Neural cell (in vitro differentiated cells): ENCODE measurements at regions not wholly inside any gene's neighbourhood (a gene's known extent, or its start where the extent isn't known, plus 50 kb on each side); places are given as distances from the start of the nearest gene placed in this dataset.

Source experiments
- H2AFZ ChIP-seq: fragments of 200-600, 300-800 bp; sonication (generic), shearing (Covaris generic); 2 replicates; pipeline ENCODE4 v1.6.0; 2014; ENCODE audit warnings: low read depth, mild to moderate bottlenecking, antibody characterized with exemption, low read length, moderate library complexity
- H3F3A ChIP-seq: fragments of 200-600 bp; shearing (Covaris generic); 2 replicates; pipeline ENCODE4 v1.6.1; 2016; ENCODE audit warnings: mild to moderate bottlenecking, moderate library complexity, mixed read lengths, antibody characterized with exemption, low read length; ENCODE audit not compliant: insufficient read depth, poor library complexity, severe bottlenecking
- H3K27ac ChIP-seq: fragments of 200-600, 300-800 bp; sonication (generic), shearing (Covaris generic); 2 replicates; pipeline ENCODE4 v1.5.1; 2014; ENCODE audit warnings: mild to moderate bottlenecking, low read length, moderate library complexity
- H3K27me3 ChIP-seq: fragments of 300-800, 200-600 bp; sonication (generic), shearing (Covaris generic); 2 replicates; pipeline ENCODE4 v1.6.0; 2014; ENCODE audit warnings: mild to moderate bottlenecking, low read depth, low read length, moderate library complexity; ENCODE audit not compliant: insufficient read depth
- H3K36me3 ChIP-seq: fragments of 300-800, 200-600 bp; sonication (generic), shearing (Covaris generic); 2 replicates; pipeline ENCODE4 v1.5.1; 2014; ENCODE audit warnings: mild to moderate bottlenecking, antibody characterized with exemption, low read length, moderate library complexity; ENCODE audit not compliant: insufficient read depth
- H3K4me2 ChIP-seq: fragments of 300-800, 200-600 bp; sonication (generic), shearing (Covaris generic); 2 replicates; pipeline ENCODE4 v1.6.0; 2014; ENCODE audit warnings: mild to moderate bottlenecking, low read length
- H3K4me3 ChIP-seq: fragments of 300-800, 200-600 bp; sonication (generic), shearing (Covaris generic); 2 replicates; pipeline ENCODE4 v1.5.1; 2014; ENCODE audit warnings: mild to moderate bottlenecking, low read length, moderate library complexity
- H3K79me2 ChIP-seq: fragments of 200-600 bp; shearing (Covaris generic); replicated peaks from 2 replicates; pipeline ENCODE4 v1.6.0; 2014; ENCODE audit warnings: mild to moderate bottlenecking, low read length, moderate library complexity; ENCODE audit not compliant: insufficient read depth
- H3K9ac ChIP-seq: fragments of 300-800, 200-600 bp; sonication (generic), shearing (Covaris generic); 2 replicates; pipeline ENCODE4 v1.6.1; 2016; ENCODE audit warnings: mild to moderate bottlenecking, low read length, mixed read lengths
- H3K9me2 ChIP-seq: fragments of 200-600 bp; shearing (Covaris generic); 2 replicates; pipeline ENCODE4 v1.6.1; 2016; ENCODE audit warnings: mild to moderate bottlenecking, low read length, mixed read lengths; ENCODE audit not compliant: insufficient read depth
- H3K9me3 ChIP-seq: fragments of 200-600, 300-800 bp; sonication (generic), shearing (Covaris generic); 2 replicates; pipeline ENCODE4 v1.6.1; 2016; ENCODE audit warnings: mild to moderate bottlenecking, mixed run types, low read length, moderate library complexity, mixed read lengths
- H4K20me1 ChIP-seq: fragments of 200-600 bp; shearing (Covaris generic); 2 replicates; pipeline ENCODE4 v1.6.1; 2016; ENCODE audit warnings: mild to moderate bottlenecking, mixed run types; ENCODE audit not compliant: insufficient read depth
- CTCF ChIP-seq: fragments of 450-650 bp; IDR thresholded peaks from 2 replicates; pipeline ENCODE4 v1.5.1; 2014; ENCODE audit warnings: antibody characterized with exemption, mild to moderate bottlenecking, moderate library complexity; ENCODE audit not compliant: poor library complexity, severe bottlenecking
- EP300 ChIP-seq: fragments of 450-650 bp; conservative IDR thresholded peaks from 2 replicates; pipeline ENCODE4 v1.6.1; 2014; ENCODE audit warnings: antibody characterized with exemption, mild to moderate bottlenecking, moderate library complexity; ENCODE audit not compliant: poor library complexity, severe bottlenecking
- EZH2 ChIP-seq: fragments of 200-600, 300-800 bp; shearing (Covaris generic), sonication (generic); IDR thresholded peaks from 2 replicates; pipeline ENCODE4 v1.6.1; 2014; ENCODE audit warnings: antibody characterized with exemption, low read length, borderline replicate concordance, mild to moderate bottlenecking; ENCODE audit not compliant: insufficient read depth, poor library complexity, severe bottlenecking
- MXI1 ChIP-seq: fragments of 450-650 bp; conservative IDR thresholded peaks from 2 replicates; pipeline ENCODE4 v1.6.1; 2014; ENCODE audit warnings: antibody characterized with exemption, mild to moderate bottlenecking; ENCODE audit not compliant: poor library complexity, severe bottlenecking
- POLR2AphosphoS5 ChIP-seq: IDR thresholded peaks from 2 replicates; pipeline ENCODE4 v1.6.1; 2012
- RAD21 ChIP-seq: fragments of 450-650 bp; conservative IDR thresholded peaks from 2 replicates; pipeline ENCODE4 v1.6.1; 2014; ENCODE audit warnings: antibody characterized with exemption, mild to moderate bottlenecking, moderate library complexity
- REST ChIP-seq: IDR thresholded peaks from 2 replicates; pipeline ENCODE4 v1.6.1; 2012; ENCODE audit warnings: borderline replicate concordance
- SMC3 ChIP-seq: fragments of 450-650 bp; conservative IDR thresholded peaks from 2 replicates; pipeline ENCODE4 v1.6.1; 2014; ENCODE audit warnings: antibody characterized with exemption, mild to moderate bottlenecking, moderate library complexity; ENCODE audit not compliant: poor library complexity
- TAF1 ChIP-seq: IDR thresholded peaks from 2 replicates; pipeline ENCODE4 v1.6.1; 2012; ENCODE audit warnings: low read depth

DNA sequence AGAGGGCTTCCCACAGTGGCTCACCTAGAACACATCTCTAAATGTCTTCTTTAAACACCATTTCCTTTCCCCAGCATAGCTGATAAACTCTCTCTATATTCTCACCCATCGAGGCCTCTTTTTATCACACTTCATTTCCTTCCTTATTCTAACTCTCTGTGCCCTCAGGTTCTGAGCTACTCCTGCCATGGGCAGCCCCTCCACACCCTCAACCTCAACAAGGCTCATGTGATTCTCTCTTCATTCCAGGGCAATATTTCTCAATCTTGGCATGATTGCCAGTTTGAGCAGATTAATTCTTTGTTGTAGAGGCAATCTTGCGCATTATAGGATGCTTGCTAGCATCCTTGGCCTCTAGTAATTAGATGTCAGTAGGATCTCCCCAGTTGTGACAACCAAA is 999.1 kb downstream of the TSN start:
- H3K4me3 ChIP-seq: no peak overlapping the region
- no peak overlapping the region for H2AFZ ChIP-seq
- no peaks in the 10 kb centered on the region for H3F3A ChIP-seq
- no peak overlapping the region for H3K4me2 ChIP-seq
- H3K79me2 ChIP-seq: no peaks in the 10 kb centered on the region
- H4K20me1 ChIP-seq: no peaks in the 10 kb centered on the region
- H3K27ac ChIP-seq: no peak overlapping the region
- no peaks in the 10 kb centered on the region for H3K9me3 ChIP-seq
- H3K9ac ChIP-seq: no peak overlapping the region
- no peaks in the 10 kb centered on the region for H3K36me3 ChIP-seq
- no peaks in the 10 kb centered on the region for H3K9me2 ChIP-seq
- H3K27me3 ChIP-seq: no peaks in the 10 kb centered on the region
- TF ChIP-seq REST (no peak), EP300 (no peak), EZH2 (no peak), TAF1 (no peak)

DNA sequence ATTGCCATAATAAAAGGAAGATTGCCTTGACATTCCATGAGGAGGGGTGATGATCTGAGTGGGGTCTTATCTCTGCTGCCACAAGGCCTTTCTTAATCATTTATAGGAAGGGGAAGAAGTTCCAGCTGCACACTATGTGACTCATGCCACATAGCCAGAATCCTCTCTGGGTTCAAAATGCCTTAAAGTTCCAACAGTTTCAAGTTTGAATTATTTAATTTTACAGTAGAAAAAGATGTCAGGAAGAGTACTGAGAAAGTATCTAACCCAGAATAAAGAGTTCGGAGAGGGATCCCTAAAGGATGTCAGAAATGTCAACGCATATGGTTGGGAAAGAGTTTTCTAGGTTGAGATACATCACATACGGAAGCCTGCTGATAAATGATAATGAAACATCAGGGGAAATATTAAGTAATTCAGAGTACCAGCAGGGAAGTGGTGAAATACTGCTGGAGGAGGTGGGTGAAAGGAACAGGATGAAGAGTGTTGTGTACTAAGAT is 999.9 kb downstream of the TSN start:
- Histone ChIP-seq H3K4me2 (no peak overlapping the region), H3K27me3 (no peaks in the 10 kb centered on the region), H3K9me3 (no peaks in the 10 kb centered on the region), H3K9me2 (no peaks in the 10 kb centered on the region), H3K4me3 (no peak overlapping the region), H3K27ac (peak overlapping the region; percentile 18), H2AFZ (no peak overlapping the region), H4K20me1 (no peaks in the 10 kb centered on the region), H3K79me2 (no peaks in the 10 kb centered on the region), H3K9ac (no peak overlapping the region), H3K36me3 (no peaks in the 10 kb centered on the region), H3F3A (no peaks in the 10 kb centered on the region)
- TF ChIP-seq REST (no peak), EP300 (peak; percentile 26), SMC3 (no peak), EZH2 (no peak)

- no peak overlapping the region for H3K4me3 ChIP-seq
- H3K36me3 ChIP-seq: no peaks in the 10 kb centered on the region
- H3K79me2 ChIP-seq: no peaks in the 10 kb centered on the region
- no peaks in the 10 kb centered on the region for H3K27me3 ChIP-seq
- no peak overlapping the region for H3K27ac ChIP-seq
- no peaks in the 10 kb centered on the region for H4K20me1 ChIP-seq
- H3K9me3 ChIP-seq: no peaks in the 10 kb centered on the region
- H3K9ac ChIP-seq: no peak overlapping the region
- TF ChIP-seq EP300: no peak
- no peak for TF ChIP-seq EZH2
- no peak for TF ChIP-seq REST
- TF ChIP-seq TAF1: no peak
- TF ChIP-seq POLR2AphosphoS5: no peak
- no peak for TF ChIP-seq CTCF
- TF ChIP-seq SMC3: no peak
- TF ChIP-seq MXI1: no peak
- no peak for TF ChIP-seq RAD21
- H3F3A ChIP-seq: no peaks in the 10 kb centered on the region
- no peak overlapping the region for H3K4me2 ChIP-seq
- no peak overlapping the region for H2AFZ ChIP-seq
- no peaks in the 10 kb centered on the region for H3K9me2 ChIP-seq
These were observed 1003.5 kb downstream of the TSN start for GRCh38 chr2:122758967-122759366.
